ENCODE measurements at regions not wholly inside any gene's neighbourhood (a gene's known extent, or its start where the extent isn't known, plus 50 kb on each side); places are given as distances from the start of the nearest gene placed in this dataset.
"Not testable (repeated sequence)": the region's sequence is repeated elsewhere in the genome, so short reads cannot be mapped to it uniquely, and the experiment has no call there.

DNA sequence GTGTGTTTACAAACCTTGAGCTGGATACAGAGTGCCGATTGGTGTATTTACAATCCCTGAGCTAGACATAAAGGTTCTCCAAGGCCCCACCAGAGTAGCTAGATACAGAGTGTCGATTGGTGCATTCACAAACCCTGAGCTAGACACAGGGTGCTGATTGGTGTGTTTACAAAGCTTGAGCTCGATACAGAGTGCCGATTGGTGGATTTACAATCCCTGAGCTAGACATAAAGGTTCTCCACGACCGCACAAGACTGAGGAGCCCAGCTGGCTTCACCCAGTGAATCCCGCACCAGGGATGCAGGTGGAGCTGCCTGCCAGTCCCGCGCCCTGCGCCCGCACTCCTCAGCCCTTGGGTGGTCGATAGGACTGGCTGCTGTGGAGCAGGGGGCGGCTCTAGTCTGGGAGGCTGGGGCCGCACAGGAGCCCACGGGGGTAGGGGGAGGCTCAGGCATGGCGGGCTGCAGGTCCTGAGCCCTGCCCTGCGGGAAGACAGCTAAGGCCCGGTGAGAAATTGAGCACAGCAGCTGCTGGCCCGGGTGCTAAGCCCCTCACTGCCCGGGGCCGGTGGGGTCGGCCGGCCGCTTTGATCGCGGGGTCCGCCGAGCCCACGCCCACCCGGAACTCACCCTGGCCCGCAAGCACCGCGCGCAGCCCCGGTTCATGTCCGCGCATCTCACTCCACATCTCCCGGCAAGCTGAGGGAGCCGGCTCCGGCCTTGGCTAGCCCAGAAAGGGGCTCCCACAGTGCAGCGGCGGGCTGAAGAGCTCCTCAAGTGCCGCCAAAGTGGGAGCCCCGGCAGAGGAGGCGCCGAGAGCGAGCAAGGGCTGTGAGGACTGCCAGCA is 114.0 kb downstream of the GPX5 start:
- H3K9me3 Mint-ChIP-seq, result peaks cover 12% of the 10 kb centered on the region; the same call in 1 of the 2 replicates
- H3K36me3 Mint-ChIP-seq; CTCF ChIA-PET; H3K27ac Mint-ChIP-seq; H3K4me3 Mint-ChIP-seq; POLR2A ChIA-PET; DNase-seq (ENCODE audit: low spot score); ATAC-seq: not testable (repeated sequence)
- TF ChIP-seq NFYB (CRISPR knock-in tag; conservative IDR thresholded peaks at IDR 0.05; ENCODE audit: low read depth), result peak; percentile 48; the same call in 1 of the 2 replicates
- peaks cover 11% of the 10 kb centered on the region for H3K4me1 Mint-ChIP-seq
- peaks cover 45% of the 10 kb centered on the region for H3K27me3 Mint-ChIP-seq (ENCODE audit: low read depth)

DNA sequence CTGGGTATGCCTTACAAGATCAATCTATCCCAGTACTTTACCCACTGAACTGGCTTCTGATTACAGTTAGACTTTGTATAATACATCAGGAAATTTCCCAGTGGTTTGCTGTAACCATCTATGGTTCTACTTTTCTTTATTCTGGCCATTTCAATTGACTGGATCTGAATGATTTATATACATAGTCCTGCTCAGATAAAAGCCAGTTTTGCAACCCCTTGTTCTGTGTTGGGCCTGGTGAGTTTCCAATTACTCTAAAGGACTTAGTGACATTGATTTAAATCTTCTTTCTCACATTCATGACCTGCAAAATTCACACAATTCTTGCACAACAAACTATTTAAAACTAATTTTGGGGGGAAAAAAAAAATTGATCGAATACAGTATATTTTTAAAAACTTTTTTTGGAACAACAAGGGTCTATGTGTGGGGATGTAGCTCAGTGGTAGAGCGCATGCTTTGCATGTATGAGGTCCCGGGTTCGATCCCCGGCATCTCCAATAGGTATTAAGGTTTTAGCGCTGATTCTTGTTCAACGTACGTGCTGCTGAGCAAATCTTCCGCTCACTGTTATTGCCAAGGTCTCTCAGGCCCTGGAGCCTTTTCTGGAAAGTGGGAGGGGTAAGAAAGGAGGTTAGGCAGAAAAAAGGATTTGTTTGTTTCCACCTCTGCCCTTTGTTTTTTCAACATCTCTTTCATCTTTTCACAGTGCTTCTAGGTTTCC is 117.5 kb downstream of the GPX5 start:
- ATAC-seq, result peak; percentile 88
- CTCF ChIA-PET, result interaction anchor here (0.7 kb wide), 1 partner anchor 8 kb away, joined by 3 read pairs; no protein-coding TSS in a partner anchor

DNA sequence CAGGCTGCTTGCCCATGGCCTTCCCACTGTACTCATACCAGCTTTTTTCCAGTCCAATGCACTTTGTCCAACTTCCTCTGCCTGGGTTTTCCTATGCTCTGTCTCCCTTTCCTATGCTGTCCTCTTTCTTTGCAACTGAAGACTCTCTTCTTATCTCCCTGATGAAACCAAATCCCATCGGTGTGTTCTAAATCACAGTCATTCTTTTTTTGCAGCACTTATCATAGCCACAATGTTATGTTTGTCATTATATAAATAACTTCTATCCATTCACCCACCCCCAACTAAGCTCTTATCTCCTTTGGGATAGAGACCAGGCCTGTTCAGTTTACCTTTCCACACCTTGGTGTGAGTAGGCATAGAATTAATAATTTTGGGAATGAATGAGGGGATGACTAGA is 121.0 kb downstream of the GPX5 start:
- POLR2A ChIA-PET, result interaction anchor here (0.6 kb wide), 1 partner anchor 193 kb away, joined by 5 read pairs; no protein-coding TSS in a partner anchor
- no peak overlapping the region for H3K27ac Mint-ChIP-seq
- no peaks in the 10 kb centered on the region for H3K27me3 Mint-ChIP-seq (ENCODE audit: low read depth)
- CTCF ChIA-PET, result no interaction called here
- DNase-seq (ENCODE audit: low spot score) (no peak), ATAC-seq (no peak)
- no peak overlapping the region for H3K4me3 Mint-ChIP-seq
- no peaks in the 10 kb centered on the region for H3K9me3 Mint-ChIP-seq
- peaks cover 6% of the 10 kb centered on the region; the same call in 1 of the 2 replicates for H3K4me1 Mint-ChIP-seq
- no peaks in the 10 kb centered on the region for H3K36me3 Mint-ChIP-seq
- TF ChIP-seq NR3C1 (CRISPR knock-in tag; conservative IDR thresholded peaks at IDR 0.05; ENCODE audit: low read depth) (no peak), NFATC4 (CRISPR knock-in tag; IDR thresholded peaks at IDR 0.05) (no peak)
- TF ChIP-seq, protein P1, sequence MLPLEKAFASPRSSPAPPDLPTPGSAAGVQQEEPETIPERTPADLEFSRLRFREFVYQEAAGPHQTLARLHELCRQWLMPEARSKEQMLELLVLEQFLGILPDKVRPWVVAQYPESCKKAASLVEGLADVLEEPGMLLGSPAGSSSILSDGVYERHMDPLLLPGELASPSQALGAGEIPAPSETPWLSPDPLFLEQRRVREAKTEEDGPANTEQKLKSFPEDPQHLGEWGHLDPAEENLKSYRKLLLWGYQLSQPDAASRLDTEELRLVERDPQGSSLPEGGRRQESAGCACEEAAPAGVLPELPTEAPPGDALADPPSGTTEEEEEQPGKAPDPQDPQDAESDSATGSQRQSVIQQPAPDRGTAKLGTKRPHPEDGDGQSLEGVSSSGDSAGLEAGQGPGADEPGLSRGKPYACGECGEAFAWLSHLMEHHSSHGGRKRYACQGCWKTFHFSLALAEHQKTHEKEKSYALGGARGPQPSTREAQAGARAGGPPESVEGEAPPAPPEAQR (CRISPR knock-in tag; IDR thresholded peaks at IDR 0.05), result no peak
- TF ChIP-seq, protein P2, sequence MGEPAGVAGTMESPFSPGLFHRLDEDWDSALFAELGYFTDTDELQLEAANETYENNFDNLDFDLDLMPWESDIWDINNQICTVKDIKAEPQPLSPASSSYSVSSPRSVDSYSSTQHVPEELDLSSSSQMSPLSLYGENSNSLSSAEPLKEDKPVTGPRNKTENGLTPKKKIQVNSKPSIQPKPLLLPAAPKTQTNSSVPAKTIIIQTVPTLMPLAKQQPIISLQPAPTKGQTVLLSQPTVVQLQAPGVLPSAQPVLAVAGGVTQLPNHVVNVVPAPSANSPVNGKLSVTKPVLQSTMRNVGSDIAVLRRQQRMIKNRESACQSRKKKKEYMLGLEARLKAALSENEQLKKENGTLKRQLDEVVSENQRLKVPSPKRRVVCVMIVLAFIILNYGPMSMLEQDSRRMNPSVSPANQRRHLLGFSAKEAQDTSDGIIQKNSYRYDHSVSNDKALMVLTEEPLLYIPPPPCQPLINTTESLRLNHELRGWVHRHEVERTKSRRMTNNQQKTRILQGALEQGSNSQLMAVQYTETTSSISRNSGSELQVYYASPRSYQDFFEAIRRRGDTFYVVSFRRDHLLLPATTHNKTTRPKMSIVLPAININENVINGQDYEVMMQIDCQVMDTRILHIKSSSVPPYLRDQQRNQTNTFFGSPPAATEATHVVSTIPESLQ (CRISPR knock-in tag; IDR thresholded peaks at IDR 0.05), result no peak

More for the DNA sequence above, 117.5 kb downstream of the GPX5 start:
- Mint-ChIP-seq H3K36me3 (no peaks in the 10 kb centered on the region; the same call in 1 of the 2 replicates), H3K27me3 (ENCODE audit: low read depth) (peaks cover 9% of the 10 kb centered on the region), H3K4me3 (peak overlapping the region; percentile 78), H3K27ac (no peak overlapping the region), H3K9me3 (peaks cover 12% of the 10 kb centered on the region; the same call in 1 of the 2 replicates), H3K4me1 (0 out of 2 replicates have a peak, but pooled peaks cover 6% of the 10 kb centered on the region)
- POLR2A ChIA-PET, result no interaction called here
- DNase-seq (ENCODE audit: low spot score), result peak; percentile 78
- 0 out of 2 replicates have a peak, but pooled peaks have one; percentile 50 for TF ChIP-seq EMX1 (CRISPR knock-in tag; IDR thresholded peaks at IDR 0.05)
- no peak for TF ChIP-seq ZNF416 (CRISPR knock-in tag; IDR thresholded peaks at IDR 0.05)
- TF ChIP-seq, protein P3, sequence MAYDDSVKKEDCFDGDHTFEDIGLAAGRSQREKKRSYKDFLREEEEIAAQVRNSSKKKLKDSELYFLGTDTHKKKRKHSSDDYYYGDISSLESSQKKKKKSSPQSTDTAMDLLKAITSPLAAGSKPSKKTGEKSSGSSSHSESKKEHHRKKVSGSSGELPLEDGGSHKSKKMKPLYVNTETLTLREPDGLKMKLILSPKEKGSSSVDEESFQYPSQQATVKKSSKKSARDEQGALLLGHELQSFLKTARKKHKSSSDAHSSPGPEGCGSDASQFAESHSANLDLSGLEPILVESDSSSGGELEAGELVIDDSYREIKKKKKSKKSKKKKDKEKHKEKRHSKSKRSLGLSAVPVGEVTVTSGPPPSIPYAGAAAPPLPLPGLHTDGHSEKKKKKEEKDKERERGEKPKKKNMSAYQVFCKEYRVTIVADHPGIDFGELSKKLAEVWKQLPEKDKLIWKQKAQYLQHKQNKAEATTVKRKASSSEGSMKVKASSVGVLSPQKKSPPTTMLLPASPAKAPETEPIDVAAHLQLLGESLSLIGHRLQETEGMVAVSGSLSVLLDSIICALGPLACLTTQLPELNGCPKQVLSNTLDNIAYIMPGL (CRISPR knock-in tag; IDR thresholded peaks at IDR 0.05), result peak; percentile 18; the same call in 1 of the 2 replicates
- TF ChIP-seq SMAD3 (CRISPR knock-in tag; IDR thresholded peaks at IDR 0.05; ENCODE audit: borderline replicate concordance), result 0 out of 2 replicates have a peak, but pooled peaks have one; percentile 50

All from WTC11 (cell line).